ENCODE measurements at regions not wholly inside any gene's neighbourhood (a gene's known extent, or its start where the extent isn't known, plus 50 kb on each side); places are given as distances from the start of the nearest gene placed in this dataset.

GRCh38 chr20:18971121-18971520 is 157.5 kb downstream of the SCP2D1 start:
- no peak for DNase-seq (ENCODE audit: low read depth)

- DNase-seq (ENCODE audit: low read depth) = no peak
Observed at GRCh38 chr20:18971574-18971973, 158.0 kb downstream of the SCP2D1 start.

- no peak for DNase-seq (ENCODE audit: low read depth)
Observed at GRCh38 chr20:18972251-18972876, 158.8 kb downstream of the SCP2D1 start.

- no peak for DNase-seq (ENCODE audit: low read depth)
Observed at GRCh38 chr20:18973529-18974173, 160.1 kb downstream of the SCP2D1 start.

- DNase-seq (ENCODE audit: low read depth) = no peak
Observed at GRCh38 chr20:18974660-18975059, 161.1 kb downstream of the SCP2D1 start.

GRCh38 chr20:18977441-18977840 is 163.9 kb downstream of the SCP2D1 start:
- DNase-seq (ENCODE audit: low read depth) = no peak

- no peak for DNase-seq (ENCODE audit: low read depth)
Observed at GRCh38 chr20:18978311-18978710, 164.7 kb downstream of the SCP2D1 start.

- DNase-seq (ENCODE audit: low read depth) = no peak
Observed at GRCh38 chr20:18979132-18979531, 165.5 kb downstream of the SCP2D1 start.

- no peak for DNase-seq (ENCODE audit: low read depth)
Observed at GRCh38 chr20:18981962-18982539, 168.5 kb downstream of the SCP2D1 start.

- no peak for DNase-seq (ENCODE audit: low read depth)
Observed at GRCh38 chr20:18983796-18984195, 170.2 kb downstream of the SCP2D1 start.

GRCh38 chr20:18984238-18985200 is 170.9 kb downstream of the SCP2D1 start:
- no peak for DNase-seq (ENCODE audit: low read depth)

GRCh38 chr20:18985551-18985950 is 172.0 kb downstream of the SCP2D1 start:
- DNase-seq (ENCODE audit: low read depth) = no peak

GRCh38 chr20:18986146-18986830 is 172.7 kb downstream of the SCP2D1 start:
- DNase-seq (ENCODE audit: low read depth) = no peak

GRCh38 chr20:18986895-18987580 is 173.5 kb downstream of the SCP2D1 start:
- no peak for DNase-seq (ENCODE audit: low read depth)

GRCh38 chr20:18987781-18988360 is 174.3 kb downstream of the SCP2D1 start:
- no peak for DNase-seq (ENCODE audit: low read depth)

- no peak for DNase-seq (ENCODE audit: low read depth)
Observed at GRCh38 chr20:18988701-18989100, 175.1 kb downstream of the SCP2D1 start.

GRCh38 chr20:18989736-18990474 is 176.3 kb downstream of the SCP2D1 start:
- no peak for DNase-seq (ENCODE audit: low read depth)

GRCh38 chr20:18991012-18991411 is 177.4 kb downstream of the SCP2D1 start:
- no peak for DNase-seq (ENCODE audit: low read depth)

- DNase-seq (ENCODE audit: low read depth) = no peak
Observed at GRCh38 chr20:18992418-18992817, 178.8 kb downstream of the SCP2D1 start.

- no peak for DNase-seq (ENCODE audit: low read depth)
Observed at GRCh38 chr20:18995455-18995854, 181.9 kb downstream of the SCP2D1 start.

Measured in activated T-cell treated with anti-CD3 and anti-CD28 coated beads for 48 hours (primary cell).